HG03460 (cell line): ENCODE measurements at regions not wholly inside any gene's neighbourhood (a gene's known extent, or its start where the extent isn't known, plus 50 kb on each side); places are given as distances from the start of the nearest gene placed in this dataset.

ENCODE experiments used
- ATAC-seq: cut with Tn5 transposase; IDR thresholded peaks from one replicate; pipeline ENCODE4 v1.9.1; 2021; ENCODE audit not compliant: unreplicated experiment

DNA sequence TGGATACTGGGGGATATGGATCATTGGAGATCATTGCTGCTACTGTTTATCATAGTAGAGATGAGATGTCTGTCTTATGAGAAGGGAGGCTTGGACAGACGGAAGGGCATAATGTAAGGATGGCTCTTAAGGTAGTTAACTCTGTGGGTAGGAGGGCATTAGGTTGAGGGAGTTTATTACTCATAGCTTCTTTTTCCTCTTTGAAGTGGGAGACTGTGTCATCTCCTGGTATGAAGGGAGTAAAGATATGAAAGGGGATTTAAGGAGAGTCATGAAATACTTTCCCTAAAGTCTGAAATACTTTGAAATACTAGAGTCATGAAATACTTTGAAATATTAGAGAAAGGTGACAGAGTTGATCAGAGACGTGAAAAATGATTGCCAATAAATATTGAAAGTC lies 255.5 kb upstream of the PITX2 start:
- ATAC-seq, result no peak

DNA sequence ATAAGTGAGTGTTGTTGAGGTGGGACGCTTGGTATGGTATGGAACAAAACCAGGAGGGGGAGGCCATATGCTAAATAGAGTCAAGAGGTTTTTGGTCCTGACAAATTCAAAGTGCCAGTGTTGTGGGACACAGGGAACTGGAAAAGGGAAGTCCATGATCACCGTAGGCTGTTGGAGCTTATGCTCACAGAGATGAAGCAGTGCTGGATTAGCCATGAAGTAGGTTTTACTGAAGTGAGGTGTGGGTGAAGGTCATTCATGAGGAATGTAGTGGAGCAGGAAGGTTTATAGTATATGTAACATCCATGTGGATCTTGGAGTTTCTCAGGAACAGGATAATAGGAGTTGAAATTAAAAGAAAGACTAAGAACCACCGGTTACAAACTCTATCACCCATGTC lies 256.1 kb upstream of the PITX2 start:
- ATAC-seq, result no peak

DNA sequence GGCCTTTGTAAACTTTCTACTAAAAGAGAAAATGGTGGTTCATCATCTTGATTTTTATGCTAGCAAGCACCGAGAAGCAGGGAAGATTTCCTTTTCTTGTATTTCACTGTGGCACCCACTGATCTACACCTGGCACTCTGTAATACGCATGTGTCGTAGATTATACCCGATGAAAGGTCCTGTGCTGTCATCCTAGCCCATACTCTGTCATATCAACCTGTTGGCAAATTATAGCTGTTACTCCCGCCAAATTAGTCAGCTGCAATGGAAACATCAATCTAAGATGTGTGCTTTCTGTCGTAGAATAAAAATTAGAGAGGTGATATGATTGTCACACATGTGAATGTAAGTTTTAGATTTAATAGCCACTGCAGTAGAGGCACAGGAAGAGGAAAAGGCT lies 263.4 kb upstream of the PITX2 start:
- no peak for ATAC-seq

DNA sequence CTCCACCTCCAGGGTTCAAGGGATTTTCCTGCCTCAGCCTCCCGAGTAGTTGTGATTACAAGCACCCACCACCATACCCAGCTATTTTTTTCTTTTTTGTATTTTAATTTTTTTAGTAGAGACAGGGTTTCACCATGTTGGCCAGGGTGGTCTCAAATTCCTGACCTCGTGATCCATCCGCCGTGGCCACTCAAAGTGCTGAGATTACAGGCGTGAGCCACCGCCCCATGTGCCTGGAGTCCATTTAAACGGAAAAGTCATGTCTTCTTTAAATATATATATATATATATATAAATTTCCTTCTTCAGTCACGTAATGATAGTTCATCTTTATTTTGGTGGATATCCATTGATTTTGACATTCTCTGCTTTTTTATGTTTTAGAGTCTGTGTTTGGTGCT lies 264.0 kb upstream of the PITX2 start:
- no peak for ATAC-seq

DNA sequence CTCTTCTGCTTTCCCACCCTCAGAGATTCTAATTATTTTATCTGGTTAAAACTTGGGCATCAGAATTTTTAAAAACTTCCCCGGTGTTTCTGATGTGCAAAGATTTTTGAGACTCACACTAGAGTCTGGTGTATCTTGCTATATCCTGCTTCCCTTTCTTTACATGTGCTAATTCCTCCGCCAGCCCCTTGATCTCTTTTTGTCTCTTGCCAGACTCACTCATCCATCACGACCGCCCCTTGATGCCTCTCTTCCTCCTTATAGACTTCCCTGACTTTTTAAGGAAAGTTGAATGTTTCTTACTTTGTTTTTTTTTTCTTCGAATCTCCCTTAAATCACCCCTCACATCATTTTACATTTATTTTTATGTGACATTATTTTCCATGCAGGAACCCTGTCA lies 274.9 kb upstream of the PITX2 start:
- ATAC-seq, result no peak

DNA sequence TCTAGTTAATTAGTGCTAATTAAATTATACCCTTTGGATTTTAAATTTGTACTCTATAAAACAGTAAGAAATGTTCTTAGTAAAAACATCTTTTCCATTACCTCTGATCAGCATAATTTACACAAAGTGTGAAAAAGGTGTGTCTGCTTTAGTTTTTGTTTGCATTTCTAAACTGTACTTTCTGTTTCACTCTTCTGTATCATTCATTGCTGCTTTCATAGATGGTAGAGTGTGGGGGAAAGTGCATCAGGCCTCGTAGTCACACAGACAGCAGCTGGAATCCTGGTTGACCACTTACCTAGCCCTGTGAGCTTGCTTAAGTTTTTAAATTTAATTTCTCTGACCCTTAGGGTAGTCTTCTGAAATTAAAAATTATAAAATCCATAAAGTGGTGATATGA lies 275.4 kb upstream of the PITX2 start:
- peak; percentile 94 for ATAC-seq

DNA sequence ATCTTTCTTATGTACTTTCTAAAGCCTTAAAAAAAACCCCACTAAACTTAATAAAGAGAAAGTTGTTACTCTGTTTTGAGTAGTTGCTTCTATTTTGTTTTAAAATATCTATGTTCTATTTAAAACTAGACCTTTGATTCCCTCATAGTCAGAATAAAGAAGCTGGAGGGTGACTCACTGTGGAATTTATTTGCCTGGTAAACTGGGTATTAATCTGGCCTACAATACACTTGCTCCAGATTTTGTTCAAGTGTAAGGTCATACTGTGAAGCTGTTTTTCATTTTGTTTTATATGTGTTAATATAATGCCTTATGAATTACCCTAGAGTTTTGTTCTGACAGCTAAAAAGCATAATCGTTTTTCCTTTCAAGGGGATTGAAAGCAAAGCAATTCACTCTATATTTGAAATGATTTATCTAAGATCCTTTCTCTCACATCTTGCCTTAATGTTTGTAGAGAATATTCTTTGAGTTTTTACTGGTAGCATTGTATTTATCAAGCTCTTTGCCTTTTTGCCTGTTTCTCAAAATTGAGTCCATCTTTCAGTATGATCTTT lies 277.4 kb upstream of the PITX2 start:
- ATAC-seq, result no peak

DNA sequence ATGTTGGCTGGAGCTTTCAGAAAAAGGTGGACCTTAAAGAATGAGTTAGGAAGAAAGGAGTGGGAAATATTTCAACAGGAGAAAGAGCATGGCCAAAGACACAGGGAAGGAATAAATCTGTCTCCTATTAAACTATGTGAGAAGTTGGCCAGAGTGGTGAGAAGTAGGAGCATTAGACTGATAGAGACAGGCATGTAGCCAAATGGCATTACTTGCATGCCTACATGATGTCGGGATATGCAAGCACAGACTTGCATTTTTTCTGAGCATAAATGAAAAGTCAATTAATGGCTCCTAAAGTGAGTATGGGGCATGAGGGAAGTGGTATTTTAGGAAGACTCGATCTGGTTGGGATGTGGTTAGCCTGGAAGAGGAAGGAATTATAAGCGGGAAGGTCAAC lies 279.6 kb upstream of the PITX2 start:
- ATAC-seq, result no peak

DNA sequence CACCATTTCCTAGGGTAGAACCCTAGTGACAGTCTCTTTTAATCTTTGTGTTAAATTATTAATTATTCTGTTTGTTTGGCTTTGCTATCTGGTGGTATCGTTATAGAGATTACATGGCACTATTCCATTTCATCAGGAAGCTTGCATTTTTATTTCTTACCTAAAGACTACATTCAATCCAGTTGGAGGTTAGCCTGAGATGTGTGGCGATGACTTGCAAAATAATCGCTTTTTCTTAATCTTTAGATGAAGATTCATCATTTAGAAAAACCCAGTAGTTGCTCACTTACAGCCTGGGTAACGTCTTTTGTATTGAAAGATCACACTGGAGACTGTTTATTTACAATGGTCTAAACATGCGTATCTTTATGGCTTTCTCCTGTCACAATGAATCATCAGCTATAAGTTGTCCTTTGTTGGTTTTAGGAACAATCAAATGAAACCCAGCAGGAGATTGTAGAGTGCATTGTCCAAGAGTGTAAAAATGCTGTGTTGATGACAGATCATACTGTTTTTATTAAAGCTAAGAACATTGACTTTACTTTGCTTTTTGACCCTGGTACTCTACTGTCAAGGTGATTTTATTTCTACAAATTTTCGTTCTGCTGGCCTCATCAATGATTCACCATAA lies 281.7 kb upstream of the PITX2 start:
- no peak for ATAC-seq

DNA sequence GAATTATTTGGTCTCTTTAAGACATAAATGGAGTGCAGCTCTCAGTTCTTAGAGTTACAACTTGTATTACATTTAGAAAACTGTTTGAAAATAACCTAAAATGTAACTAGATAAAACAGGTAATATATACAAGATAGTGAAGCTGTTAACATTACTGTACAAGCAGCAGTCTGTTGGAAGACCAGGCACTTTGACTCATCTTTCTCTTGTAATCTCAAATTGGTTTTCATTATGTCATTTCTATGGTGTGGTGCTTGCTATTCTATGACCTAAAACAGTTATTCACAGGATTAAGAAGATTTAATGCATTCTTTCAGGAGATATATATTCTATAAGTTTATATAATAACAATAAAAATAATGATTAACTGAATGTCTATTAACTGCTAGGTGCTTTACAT lies 282.5 kb upstream of the PITX2 start:
- ATAC-seq, result no peak

DNA sequence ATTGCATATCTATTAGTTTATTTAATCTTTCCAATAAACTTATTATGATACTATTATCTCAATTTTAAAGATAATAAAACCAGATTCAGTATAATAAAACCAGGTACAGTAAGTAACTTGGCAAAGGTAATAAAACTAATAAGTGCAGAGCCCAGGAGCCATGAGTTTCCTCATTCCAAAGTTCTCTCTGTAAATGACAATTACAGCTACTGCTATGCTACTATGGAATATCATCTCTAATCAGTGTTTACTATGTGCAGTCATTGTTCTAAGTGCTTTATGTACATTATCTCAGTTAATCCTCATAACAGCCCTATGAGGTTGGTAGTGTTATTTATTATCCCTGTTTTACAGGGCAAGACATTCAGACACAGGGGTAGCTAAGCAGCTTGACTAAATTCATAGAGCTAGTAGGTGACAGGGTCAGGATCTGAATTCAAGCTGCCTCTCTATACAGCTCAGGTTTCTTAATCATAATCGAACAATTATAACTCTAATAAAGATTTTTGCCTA lies 285.0 kb upstream of the PITX2 start:
- ATAC-seq, result no peak

DNA sequence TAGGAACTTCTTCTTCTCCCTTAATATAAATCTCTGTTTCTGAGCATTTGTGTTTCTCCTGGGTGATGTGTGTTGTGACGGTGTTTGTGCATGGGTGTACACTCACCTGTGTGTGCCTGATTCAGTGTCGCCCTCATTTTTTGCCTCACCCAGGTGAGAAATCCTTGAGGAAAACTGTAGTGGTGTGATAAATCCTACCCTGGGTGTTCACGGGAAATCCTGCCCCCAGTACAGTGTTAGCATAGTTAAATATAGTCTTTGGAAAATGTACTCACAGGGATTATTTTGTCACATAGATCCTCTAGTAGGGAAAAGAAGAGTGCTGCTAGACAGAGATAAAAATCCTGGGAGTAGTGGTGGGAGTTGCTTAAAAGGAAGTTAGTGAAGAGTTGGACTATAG lies 291.9 kb upstream of the PITX2 start:
- ATAC-seq, result no peak

DNA sequence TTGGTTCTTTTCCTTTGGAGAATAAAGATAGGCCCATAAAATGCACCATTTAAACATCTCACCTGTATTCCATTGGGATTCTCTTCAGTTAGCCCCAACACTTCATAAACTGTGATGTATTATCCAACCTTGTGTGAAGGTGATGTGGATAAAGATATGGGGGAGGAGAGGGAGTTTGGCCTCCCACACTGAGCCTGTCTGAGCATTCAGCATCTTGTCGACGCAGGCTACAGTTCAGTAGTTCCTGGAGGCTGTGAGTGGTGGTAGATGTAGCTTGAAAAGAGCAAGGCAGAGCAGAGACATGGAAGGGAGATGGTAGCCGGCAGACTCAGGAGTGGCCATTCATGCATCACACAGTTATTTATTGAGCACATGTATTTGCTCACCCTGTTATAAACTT lies 292.4 kb upstream of the PITX2 start:
- no peak for ATAC-seq

DNA sequence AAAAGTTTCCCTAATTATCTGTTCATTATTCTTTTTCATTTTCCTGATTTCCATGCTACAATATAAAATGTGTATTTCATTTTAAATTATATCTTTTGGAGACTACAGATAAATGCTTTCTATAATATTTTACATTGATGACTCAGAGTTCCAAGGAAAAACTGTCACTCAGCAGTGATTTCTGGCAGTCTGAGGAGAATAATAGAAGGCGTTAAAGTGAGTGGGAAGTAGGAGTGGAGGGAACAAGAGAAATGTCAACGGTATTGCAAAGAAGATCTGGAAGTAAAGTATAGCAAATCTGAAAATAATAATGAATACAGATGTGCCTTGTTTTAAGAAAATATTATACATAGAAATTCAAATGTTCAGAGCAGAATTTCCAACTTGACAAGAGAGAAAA lies 293.6 kb upstream of the PITX2 start:
- ATAC-seq, result no peak

DNA sequence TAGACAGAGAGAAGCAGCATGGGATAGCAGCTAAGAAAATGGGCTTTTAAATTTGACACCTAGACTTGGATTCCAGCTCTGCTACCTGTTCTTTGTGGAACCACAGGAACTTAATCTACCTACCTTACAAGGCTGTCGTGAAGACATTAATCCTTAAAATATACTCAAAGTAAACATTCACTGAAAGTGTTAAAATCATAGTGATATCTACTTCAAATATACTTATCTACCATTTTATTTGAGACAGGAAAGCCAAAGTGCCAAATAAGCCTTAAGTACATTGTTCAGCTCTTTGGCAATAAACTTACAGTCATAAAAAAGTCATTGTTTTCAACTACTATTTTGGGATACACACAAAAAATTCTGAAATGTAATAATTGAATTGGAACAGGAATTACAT lies 295.0 kb upstream of the PITX2 start:
- no peak for ATAC-seq

DNA sequence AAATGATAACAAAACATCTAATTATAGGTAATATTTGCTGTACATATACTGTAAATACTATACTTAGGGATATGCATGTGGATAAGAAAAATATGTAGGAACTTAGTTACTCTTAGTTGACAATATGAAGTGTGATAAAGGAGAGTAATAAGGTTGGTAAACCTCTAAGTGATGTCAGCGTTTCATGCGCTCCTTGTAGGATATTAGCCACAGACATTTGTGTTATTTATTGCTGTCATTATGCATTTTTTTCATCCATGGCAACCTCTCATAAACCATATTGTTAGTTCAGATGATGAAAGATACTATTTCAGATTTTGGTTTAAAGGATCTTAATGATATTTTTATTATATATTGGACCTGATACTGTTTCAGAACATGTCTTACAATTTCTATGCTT lies 298.1 kb upstream of the PITX2 start:
- ATAC-seq, result no peak

DNA sequence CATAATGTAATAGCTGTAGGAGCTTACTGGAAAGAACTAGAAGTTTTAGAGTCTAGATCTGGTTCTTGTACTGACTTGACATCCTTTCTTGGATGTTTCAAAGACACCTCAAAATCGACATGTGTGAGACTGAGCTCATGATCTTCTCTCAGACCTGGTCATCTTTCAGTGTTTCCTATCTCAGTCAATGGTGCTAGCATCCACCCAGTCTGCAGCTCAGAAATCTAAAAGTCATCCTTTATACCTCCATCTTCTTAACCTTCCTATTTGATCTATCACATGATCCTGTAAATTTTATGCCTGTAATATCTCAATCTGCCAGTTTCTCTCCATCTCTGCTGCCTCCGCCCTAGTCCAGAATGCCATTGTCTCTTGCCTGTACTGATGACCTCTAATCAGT lies 301.9 kb upstream of the PITX2 start:
- ATAC-seq, result no peak

DNA sequence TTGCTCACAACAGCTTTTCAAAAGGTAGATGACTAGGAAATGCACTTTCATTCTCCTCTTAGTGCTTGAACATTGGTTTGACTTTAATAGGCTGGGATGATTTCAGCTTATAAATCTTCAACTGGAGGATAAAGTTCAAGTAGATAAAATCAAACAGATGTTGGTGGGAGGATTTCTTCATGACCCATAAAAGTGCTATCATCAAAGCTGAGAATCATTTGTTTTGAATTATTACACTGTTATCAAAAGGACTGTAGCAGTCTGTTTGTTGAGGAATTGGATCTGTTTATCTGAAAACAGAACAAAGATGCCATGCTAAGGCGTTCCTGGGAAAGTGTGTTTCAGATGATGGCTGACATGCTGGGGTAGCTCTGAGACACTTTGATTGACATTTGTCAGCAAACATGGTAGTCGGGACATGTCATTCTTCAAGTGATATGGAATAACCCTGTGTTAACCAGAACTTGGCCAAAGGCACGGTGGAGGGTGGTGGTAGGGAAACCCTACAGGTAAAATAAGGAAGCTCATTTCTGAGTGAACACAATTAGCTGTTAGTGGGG lies 304.0 kb upstream of the PITX2 start:
- no peak for ATAC-seq

DNA sequence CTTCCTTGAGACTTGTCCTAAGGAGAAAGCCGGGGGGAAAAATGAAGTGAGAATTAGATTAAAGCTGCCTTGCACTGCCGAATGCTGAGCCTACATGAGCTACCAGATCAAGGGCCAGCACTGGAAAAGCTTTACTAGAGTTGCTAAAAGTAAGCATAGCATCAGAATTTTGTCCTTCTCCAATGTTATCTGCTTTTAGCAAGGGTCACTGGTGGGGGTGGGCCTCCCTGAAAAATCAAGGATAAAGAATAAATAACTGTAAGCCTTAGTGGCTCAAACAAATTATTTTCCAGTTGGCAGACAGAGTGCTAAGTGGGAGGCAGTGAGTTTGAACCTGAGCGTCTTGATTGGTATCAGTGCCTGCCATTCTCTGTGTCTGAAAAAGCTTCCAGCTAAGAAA lies 310.5 kb upstream of the PITX2 start:
- ATAC-seq, result no peak

DNA sequence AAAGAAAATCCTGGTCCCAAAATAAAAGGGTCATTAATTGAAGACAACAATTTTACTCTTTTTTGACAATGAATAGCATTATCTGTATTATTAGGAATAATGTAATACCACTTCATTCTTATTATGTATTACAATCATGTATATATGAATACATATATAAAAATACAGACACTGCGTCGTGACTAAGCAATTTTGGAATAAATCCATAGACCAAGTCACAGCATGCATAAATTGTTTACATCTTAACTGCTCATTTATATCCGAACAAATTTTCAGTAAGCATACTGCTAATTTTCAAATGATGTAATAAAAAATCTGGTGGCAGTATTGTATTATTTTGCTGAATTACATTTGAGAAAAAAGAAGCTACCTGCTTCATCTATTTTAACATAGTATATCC lies 321.6 kb upstream of the PITX2 start:
- no peak for ATAC-seq

DNA sequence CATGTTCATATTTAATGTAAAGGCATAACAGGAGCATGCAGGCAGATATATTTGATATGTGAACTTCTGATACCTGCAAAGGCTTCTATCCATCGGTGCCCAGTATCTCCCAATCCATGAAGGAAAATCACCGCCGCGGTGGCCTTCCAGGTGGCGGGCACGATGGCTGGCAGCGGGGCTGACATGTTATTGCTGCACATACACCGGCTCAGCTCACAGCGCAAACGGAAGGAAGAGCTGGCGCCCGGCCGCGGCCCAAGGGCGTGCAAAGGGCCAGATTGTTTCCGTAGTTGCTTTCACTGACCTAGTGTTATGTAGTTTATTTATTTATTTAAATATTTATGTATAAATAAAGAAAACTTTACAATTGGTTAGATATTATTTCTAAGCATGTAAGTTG lies 322.7 kb upstream of the PITX2 start:
- no peak for ATAC-seq

DNA sequence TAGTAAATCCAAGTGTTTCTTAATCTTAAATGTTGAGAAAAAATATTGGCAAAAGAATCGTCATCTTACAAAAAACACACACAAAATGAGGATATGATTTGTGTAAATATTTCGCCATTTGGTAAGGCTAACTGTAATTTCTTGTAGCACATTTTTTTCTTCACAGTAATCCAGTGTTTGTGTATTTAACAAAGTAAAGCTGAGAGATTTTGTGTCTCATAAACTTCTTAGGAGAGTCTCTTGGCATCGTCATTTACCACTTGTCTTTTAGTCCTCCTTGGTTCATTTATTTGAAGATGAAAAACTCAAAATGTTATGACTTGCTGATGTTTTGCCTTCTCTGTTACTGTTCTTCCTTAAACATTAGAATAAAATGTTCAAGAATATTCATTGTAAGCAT lies 326.7 kb upstream of the PITX2 start:
- no peak for ATAC-seq

DNA sequence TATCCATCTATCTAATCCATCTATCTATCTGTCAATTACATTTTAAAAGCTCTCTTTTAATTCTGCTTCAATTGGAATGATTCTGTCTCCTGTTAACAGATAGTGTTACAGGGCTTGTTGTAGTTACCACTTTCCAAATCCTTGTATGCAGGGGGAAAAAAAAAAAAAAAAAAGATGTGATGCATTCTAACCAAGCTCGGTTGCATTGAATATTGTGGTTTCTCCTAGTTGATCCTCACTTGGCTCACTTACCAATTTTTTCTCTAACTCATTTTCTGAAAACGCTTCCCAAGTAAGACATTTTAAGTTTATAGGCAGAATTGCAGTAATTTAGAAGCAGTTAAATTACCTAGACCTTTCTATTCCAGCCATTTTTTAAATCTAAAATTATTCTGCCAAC lies 327.9 kb upstream of the PITX2 start:
- ATAC-seq, result no peak
